Heart left ventricle (tissue), 13 donors: ENCODE measurements at regions not wholly inside any gene's neighbourhood (a gene's known extent, or its start where the extent isn't known, plus 50 kb on each side); places are given as distances from the start of the nearest gene placed in this dataset.

Experiments
- POLR2A ChIP-seq, 2 donors: fragments of 450-650 bp; IDR thresholded peaks; one replicate each; pipeline ENCODE4 v1.6.1; 2017; ENCODE audit warnings: antibody characterized with exemption in 2 of 2, mild to moderate bottlenecking in 2 of 2, moderate library complexity in 2 of 2
- TF ChIP-seq, protein P1 (sequence below), 12 donors: fragments of 200-600 bp; sonication (generic) in 4 of 12; IDR thresholded peaks; one replicate each; pipeline versions ENCODE4 v1.5.0 to v1.8.0; 2018 to 2022; ENCODE audit warnings: antibody characterized with exemption in 12 of 12, mild to moderate bottlenecking in 5 of 12
- donor health status: ischemic (EF 13 %, LVEDD 7.1; RV severe dilation, severe dysfunction).
- donor health status: DM: no; HTN: yes; CAD: no.
- donor health status: DM: no; HTN: no; CAD: no.
- donor health status: ischemic (EF 25% LVEDD 6.9; RV normal size, moderate dysfunction).
- donor health status: ischemic (EF 25% LVEDD 5.7; RV mildly dilated, moderate dysfunction).
- donor health status: ischemic (EF 35%, LVEDD 5.7; RV mildly dilated, moderate dysfunction).
- donor health status: nonischemic (EF 11% LVEDD 7.7; RV severe dilation, severe dysfunction).
- donor health status: DM: yes; HTN: yes; CAD: no.
- donor health status: PGD.
- donor health status: ischemic (EF 29% LVEDD 5.4; RV normal size, mild dysfunction).
- donor health status: nonischemic (EF 23%, LVEDD 6.1; RV moderate dilation, normal function).

DNA sequence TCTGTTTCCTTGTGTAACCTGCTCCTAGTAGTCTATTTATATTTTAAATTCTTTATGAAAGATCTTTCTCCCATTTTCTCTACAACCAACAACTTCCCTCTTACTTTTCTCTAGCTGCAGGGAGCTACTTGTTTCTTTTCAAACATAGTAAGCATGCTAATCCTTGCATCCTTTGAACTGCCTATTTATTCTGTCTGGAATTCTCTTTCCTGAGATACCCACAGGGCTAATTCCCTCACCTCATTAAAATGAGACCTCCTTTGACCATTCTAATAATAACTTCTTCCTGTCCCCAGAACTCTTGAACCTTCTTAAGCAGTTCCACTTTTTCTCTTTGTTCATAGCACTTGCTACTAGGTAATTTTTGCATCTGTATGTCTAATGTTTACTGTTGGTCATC is 620.6 kb upstream of the CDH18 start:
- TF ChIP-seq, protein P1, sequence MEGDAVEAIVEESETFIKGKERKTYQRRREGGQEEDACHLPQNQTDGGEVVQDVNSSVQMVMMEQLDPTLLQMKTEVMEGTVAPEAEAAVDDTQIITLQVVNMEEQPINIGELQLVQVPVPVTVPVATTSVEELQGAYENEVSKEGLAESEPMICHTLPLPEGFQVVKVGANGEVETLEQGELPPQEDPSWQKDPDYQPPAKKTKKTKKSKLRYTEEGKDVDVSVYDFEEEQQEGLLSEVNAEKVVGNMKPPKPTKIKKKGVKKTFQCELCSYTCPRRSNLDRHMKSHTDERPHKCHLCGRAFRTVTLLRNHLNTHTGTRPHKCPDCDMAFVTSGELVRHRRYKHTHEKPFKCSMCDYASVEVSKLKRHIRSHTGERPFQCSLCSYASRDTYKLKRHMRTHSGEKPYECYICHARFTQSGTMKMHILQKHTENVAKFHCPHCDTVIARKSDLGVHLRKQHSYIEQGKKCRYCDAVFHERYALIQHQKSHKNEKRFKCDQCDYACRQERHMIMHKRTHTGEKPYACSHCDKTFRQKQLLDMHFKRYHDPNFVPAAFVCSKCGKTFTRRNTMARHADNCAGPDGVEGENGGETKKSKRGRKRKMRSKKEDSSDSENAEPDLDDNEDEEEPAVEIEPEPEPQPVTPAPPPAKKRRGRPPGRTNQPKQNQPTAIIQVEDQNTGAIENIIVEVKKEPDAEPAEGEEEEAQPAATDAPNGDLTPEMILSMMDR (IDR thresholded peaks at IDR 0.05) = no peak
- no peak for TF ChIP-seq POLR2A (IDR thresholded peaks at IDR 0.05)
